Neural progenitor cell (in vitro differentiated cells): ENCODE measurements at regions not wholly inside any gene's neighbourhood (a gene's known extent, or its start where the extent isn't known, plus 50 kb on each side); places are given as distances from the start of the nearest gene placed in this dataset.

ENCODE experiments used
- CTCF ChIP-seq: fragments of 200-600 bp; sonication (generic); IDR thresholded peaks from 2 replicates; pipeline ENCODE4 v1.5.1; 2017; ENCODE audit warnings: antibody characterized with exemption, mild to moderate bottlenecking
- EZH2 ChIP-seq: fragments of 200-600 bp; sonication (generic); IDR thresholded peaks from 2 replicates; pipeline ENCODE4 v1.6.1; 2017; ENCODE audit warnings: antibody characterized with exemption, mild to moderate bottlenecking, moderate library complexity
- EZH2phosphoT487 ChIP-seq: fragments of 200-600 bp; sonication (generic); IDR thresholded peaks from 2 replicates; pipeline ENCODE4 v1.6.1; 2017; ENCODE audit warnings: antibody characterized with exemption

DNA sequence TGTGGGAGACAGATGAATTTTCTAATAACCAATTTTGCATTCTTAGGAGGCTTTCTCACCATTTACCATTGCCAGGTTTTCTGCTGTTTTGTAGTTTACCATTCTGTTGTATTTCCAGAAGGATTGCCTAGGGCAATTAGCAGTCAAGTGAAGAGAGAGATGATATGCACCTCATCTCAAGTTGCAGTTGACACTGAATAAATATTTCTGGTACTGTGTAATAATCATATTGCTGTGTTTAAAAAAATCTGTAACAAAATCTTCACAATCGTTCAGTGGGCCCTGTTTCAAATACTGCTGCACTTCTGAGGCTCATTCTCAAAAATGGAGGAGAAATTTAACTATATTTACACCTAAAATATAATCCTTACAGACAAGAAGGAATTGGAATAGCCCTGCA, 706.1 kb upstream of the PTPRD start:
- TF ChIP-seq CTCF (no peak), EZH2 (no peak), EZH2phosphoT487 (no peak)
